GM03348 (cell line): ENCODE measurements at regions not wholly inside any gene's neighbourhood (a gene's known extent, or its start where the extent isn't known, plus 50 kb on each side); places are given as distances from the start of the nearest gene placed in this dataset.

ENCODE experiments used
- DNase-seq: peaks from one replicate; pipeline ENCODE4 v3.0.0; 2012; ENCODE audit warnings: low spot score

GRCh38 chr2:217623281-217623912 lies 379.4 kb downstream of the TNS1 start:
- DNase-seq, result no peak

GRCh38 chr2:217622205-217623060 lies 380.4 kb downstream of the TNS1 start:
- DNase-seq, result peak; percentile 63

GRCh38 chr2:217621391-217621801 lies 381.4 kb downstream of the TNS1 start:
- DNase-seq, result no peak

GRCh38 chr2:217618744-217619143 lies 384.1 kb downstream of the TNS1 start:
- no peak for DNase-seq

GRCh38 chr2:217617616-217618022 lies 385.2 kb downstream of the TNS1 start:
- no peak for DNase-seq

GRCh38 chr2:217616936-217617335 lies 385.9 kb downstream of the TNS1 start:
- peak; percentile 40 for DNase-seq

- no peak for DNase-seq
Observed at GRCh38 chr2:217615171-217615570, 387.6 kb downstream of the TNS1 start.

GRCh38 chr2:217614498-217614897 lies 388.3 kb downstream of the TNS1 start:
- DNase-seq, result no peak

- DNase-seq, result no peak
Observed at GRCh38 chr2:217614096-217614495, 388.7 kb downstream of the TNS1 start.

- no peak for DNase-seq
Observed at GRCh38 chr2:217612920-217613319, 389.9 kb downstream of the TNS1 start.

GRCh38 chr2:217612211-217612610 lies 390.6 kb downstream of the TNS1 start:
- DNase-seq, result no peak

- no peak for DNase-seq
Observed at GRCh38 chr2:217611626-217612127, 391.1 kb downstream of the TNS1 start.

GRCh38 chr2:217611056-217611455 lies 391.7 kb downstream of the TNS1 start:
- DNase-seq, result no peak

GRCh38 chr2:217610401-217610814 lies 392.4 kb downstream of the TNS1 start:
- DNase-seq, result no peak

GRCh38 chr2:217609952-217610351 lies 392.8 kb downstream of the TNS1 start:
- no peak for DNase-seq

GRCh38 chr2:217606296-217606695 lies 396.5 kb downstream of the TNS1 start:
- no peak for DNase-seq

GRCh38 chr2:217604527-217605194 lies 398.1 kb downstream of the TNS1 start:
- peak; percentile 14 for DNase-seq

- DNase-seq, result no peak
Observed at GRCh38 chr2:217601601-217602000, 401.2 kb downstream of the TNS1 start.

- no peak for DNase-seq
Observed at GRCh38 chr2:217599906-217600305, 402.9 kb downstream of the TNS1 start.

- DNase-seq, result no peak
Observed at GRCh38 chr2:217597681-217598080, 405.1 kb downstream of the TNS1 start.

GRCh38 chr2:217597145-217597544 lies 405.6 kb downstream of the TNS1 start:
- DNase-seq, result no peak

- DNase-seq, result no peak
Observed at GRCh38 chr2:217593732-217594131, 409.1 kb downstream of the TNS1 start.

GRCh38 chr2:217588266-217588665 lies 414.5 kb downstream of the TNS1 start:
- DNase-seq, result no peak
